H9 (cell line): ENCODE measurements at regions not wholly inside any gene's neighbourhood (a gene's known extent, or its start where the extent isn't known, plus 50 kb on each side); places are given as distances from the start of the nearest gene placed in this dataset.

ENCODE experiments used
- DNase-seq: peaks from one replicate; pipeline ENCODE4 v3.0.0-alpha.2; 2017
- H2AFZ ChIP-seq: one replicate; pipeline ENCODE4 v1.6.1; 2013; ENCODE audit warnings: mild to moderate bottlenecking, low read length, control low read depth, moderate library complexity
- H2AK5ac ChIP-seq: 2 replicates; pipeline ENCODE4 v1.6.1; 2013; ENCODE audit warnings: low read length, control low read depth, mixed read lengths; ENCODE audit not compliant: insufficient read length
- H2BK120ac ChIP-seq: one replicate; pipeline ENCODE4 v1.6.1; 2013; ENCODE audit warnings: low read depth, mild to moderate bottlenecking, low read length, control low read depth, inconsistent platforms; ENCODE audit not compliant: poor library complexity, severe bottlenecking
- H2BK12ac ChIP-seq: 2 replicates; pipeline ENCODE4 v1.6.1; 2013; ENCODE audit warnings: low read length, control low read depth, mixed read lengths, low read depth; ENCODE audit not compliant: insufficient read length
- H2BK15ac ChIP-seq: 2 replicates; pipeline ENCODE4 v1.6.1; 2013; ENCODE audit warnings: low read depth, low read length, control low read depth
- H2BK20ac ChIP-seq: one replicate; pipeline ENCODE4 v1.6.1; 2013; ENCODE audit warnings: low read depth, mild to moderate bottlenecking, low read length, control low read depth, inconsistent platforms; ENCODE audit not compliant: poor library complexity, severe bottlenecking
- H2BK5ac ChIP-seq: 2 replicates; pipeline ENCODE4 v1.6.1; 2013; ENCODE audit warnings: low read length, control low read depth, mixed read lengths; ENCODE audit not compliant: insufficient read length
- H3K14ac ChIP-seq: 2 replicates; pipeline ENCODE4 v1.6.1; 2013; ENCODE audit warnings: low read length, control low read depth; ENCODE audit not compliant: insufficient read depth
- H3K18ac ChIP-seq: 2 replicates; pipeline ENCODE4 v1.6.1; 2013; ENCODE audit warnings: low read depth, mild to moderate bottlenecking, mixed read lengths, low read length, control low read depth; ENCODE audit not compliant: insufficient read length
- H3K23ac ChIP-seq: 2 replicates; pipeline ENCODE4 v1.6.1; 2013; ENCODE audit warnings: low read length, control low read depth, mixed read lengths, low read depth; ENCODE audit not compliant: insufficient read length
- H3K23me2 ChIP-seq: 2 replicates; pipeline ENCODE4 v1.6.1; 2013; ENCODE audit warnings: low read depth, mild to moderate bottlenecking, mixed read lengths, low read length, control low read depth; ENCODE audit not compliant: insufficient read length, poor library complexity, severe bottlenecking
- H3K27ac ChIP-seq: 2 replicates; pipeline ENCODE4 v1.5.1; 2013; ENCODE audit warnings: low read length, control low read depth, mixed read lengths, low read depth; ENCODE audit not compliant: insufficient read length
- H3K27me3 ChIP-seq: 2 replicates; pipeline ENCODE4 v1.6.1; 2013; ENCODE audit warnings: low read length, control low read depth, inconsistent platforms; ENCODE audit not compliant: insufficient read depth
- H3K4ac ChIP-seq: 2 replicates; pipeline ENCODE4 v1.6.1; 2013; ENCODE audit warnings: low read depth, mild to moderate bottlenecking, control low read depth, inconsistent platforms, low read length, moderate library complexity
- H3K4me1 ChIP-seq: 2 replicates; pipeline ENCODE4 v1.6.1; 2013; ENCODE audit warnings: low read length, control low read depth, inconsistent platforms; ENCODE audit not compliant: insufficient read depth
- H3K4me2 ChIP-seq: 2 replicates; pipeline ENCODE4 v1.6.1; 2013; ENCODE audit warnings: low read length, control low read depth, mixed read lengths; ENCODE audit not compliant: insufficient read length, insufficient read depth
- H3K56ac ChIP-seq: 2 replicates; pipeline ENCODE4 v1.6.1; 2013; ENCODE audit warnings: low read depth, mild to moderate bottlenecking, mixed read lengths, low read length, control low read depth; ENCODE audit not compliant: insufficient read length
- H3K79me1 ChIP-seq: 2 replicates; pipeline ENCODE4 v1.6.1; 2013; ENCODE audit warnings: low read depth, mild to moderate bottlenecking, moderate library complexity, low read length, control low read depth, inconsistent platforms; ENCODE audit not compliant: insufficient read depth, poor library complexity, severe bottlenecking
- H3K79me2 ChIP-seq: 2 replicates; pipeline ENCODE4 v1.6.1; 2013; ENCODE audit warnings: low read length, control low read depth, inconsistent platforms; ENCODE audit not compliant: insufficient read depth
- H3K9ac ChIP-seq: 2 replicates; pipeline ENCODE4 v1.6.1; 2013; ENCODE audit warnings: low read length, control low read depth, mixed read lengths; ENCODE audit not compliant: insufficient read length; ENCODE audit errors: extremely low read depth
- H3K9me3 ChIP-seq: one replicate; pipeline ENCODE4 v1.6.1; 2013; ENCODE audit warnings: low read depth, low read length, inconsistent platforms; ENCODE audit not compliant: control insufficient read depth
- H3T11ph ChIP-seq: one replicate; pipeline ENCODE4 v1.6.1; 2013; ENCODE audit warnings: mild to moderate bottlenecking, low read length, control low read depth, inconsistent platforms
- H4K20me1 ChIP-seq: one replicate; pipeline ENCODE4 v1.6.1; 2013; ENCODE audit not compliant: control insufficient read depth, insufficient read length, insufficient read depth
- H4K5ac ChIP-seq: 2 replicates; pipeline ENCODE4 v1.6.1; 2013; ENCODE audit warnings: low read depth, mild to moderate bottlenecking, mixed read lengths, low read length, control low read depth; ENCODE audit not compliant: insufficient read length
- H4K8ac ChIP-seq: replicated peaks from 2 replicates; pipeline ENCODE4 v1.6.1; 2013; ENCODE audit warnings: low read length, control low read depth, mixed read lengths, low read depth; ENCODE audit not compliant: insufficient read length
- H4K91ac ChIP-seq: 2 replicates; pipeline ENCODE4 v1.6.1; 2013; ENCODE audit warnings: low read depth, mild to moderate bottlenecking, moderate library complexity, mixed read lengths, low read length, control low read depth; ENCODE audit not compliant: insufficient read length
- H3K27ac Mint-ChIP-seq, 3 experiments: 2 replicates in 2 of 3; 3 replicates in 1 of 3; pipeline ENCODE4 v1.8.0; 2020 to 2021; ENCODE audit warnings: mixed read lengths in 3 of 3, mild to moderate bottlenecking in 1 of 3, moderate library complexity in 1 of 3
- H3K27me3 Mint-ChIP-seq: 2 replicates; pipeline ENCODE4 v1.8.0; 2021; ENCODE audit warnings: low read depth, mild to moderate bottlenecking, moderate library complexity, mixed read lengths
- H3K36me3 Mint-ChIP-seq, 3 experiments: 2 replicates in 2 of 3; 3 replicates in 1 of 3; pipeline ENCODE4 v1.8.0; 2020 to 2021; ENCODE audit warnings: low read depth in 3 of 3, mixed read lengths in 3 of 3; ENCODE audit not compliant: insufficient read depth in 1 of 3
- H3K4me1 Mint-ChIP-seq, 2 experiments: 2 replicates each; pipeline ENCODE4 v1.8.0; 2020; ENCODE audit warnings: mixed read lengths in 2 of 2
- H3K4me3 Mint-ChIP-seq, 2 experiments: 2 replicates in 1 of 2; 3 replicates in 1 of 2; pipeline ENCODE4 v1.8.0; 2020 to 2021; ENCODE audit warnings: mild to moderate bottlenecking in 2 of 2, mixed read lengths in 2 of 2, moderate library complexity in 1 of 2
- H3K9me3 Mint-ChIP-seq, 2 experiments: 2 replicates in 1 of 2; 3 replicates in 1 of 2; pipeline ENCODE4 v1.8.0; 2020; ENCODE audit warnings: mild to moderate bottlenecking in 2 of 2, mixed read lengths in 2 of 2, moderate library complexity in 1 of 2
- CTCF ChIP-seq: fragments of 200-600 bp; sonication (generic); conservative IDR thresholded peaks from 3 replicates; pipeline ENCODE4 v1.8.0; 2021; ENCODE audit warnings: antibody characterized with exemption, mild to moderate bottlenecking
- WGBS: extraction: QIAGEN DNeasy Blood & Tissue Kit; methylation state at CpG from one replicate; pipeline ENCODE4 v1.1.7; 2013; ENCODE audit warnings: missing lambda C conversion rate, low lambda C conversion rate, mixed read lengths; ENCODE audit not compliant: insufficient read length; ENCODE audit errors: extremely low coverage; 5-methylcytosine and 5-hydroxymethylcytosine counted together

- no peak overlapping the region for H3T11ph ChIP-seq
- no peak overlapping the region for H3K27ac ChIP-seq
- H2BK120ac ChIP-seq: no peak overlapping the region
- H2AK5ac ChIP-seq: no peak overlapping the region
- H4K5ac ChIP-seq: no peak overlapping the region
- H3K27me3 ChIP-seq: no peaks in the 10 kb centered on the region
- no peak overlapping the region for H2AFZ ChIP-seq
- Mint-ChIP-seq H3K27me3 (peaks cover 2% of the 10 kb centered on the region), H3K4me1 (peaks cover 0 to 2% of the 10 kb centered on the region in 2 experiments; a peak in 1 of 4 replicates), H3K4me3 (no peak overlapping the region), H3K9me3 (no peaks in the 10 kb centered on the region), H3K36me3 (no peaks in the 10 kb centered on the region), H3K27ac (no peak overlapping the region)
- H3K79me1 ChIP-seq: no peaks in the 10 kb centered on the region
- no peak overlapping the region for H3K9ac ChIP-seq
- no peak overlapping the region for H3K18ac ChIP-seq
- H4K20me1 ChIP-seq: no peaks in the 10 kb centered on the region
- H3K56ac ChIP-seq: no peak overlapping the region
- no peak overlapping the region for H3K4me2 ChIP-seq
- no peak overlapping the region for H2BK5ac ChIP-seq
- no peaks in the 10 kb centered on the region for H3K9me3 ChIP-seq
- H3K4me1 ChIP-seq: no peaks in the 10 kb centered on the region
- H3K23ac ChIP-seq: no peak overlapping the region
- no peak overlapping the region for H4K8ac ChIP-seq
- WGBS: no CpG with 5 or more reads among the region's 2 CpGs
- DNase-seq: no peak
- no peaks in the 10 kb centered on the region for H3K23me2 ChIP-seq
- no peak for TF ChIP-seq CTCF
- H3K14ac ChIP-seq: no peak overlapping the region
- H2BK12ac ChIP-seq: no peak overlapping the region
- no peak overlapping the region for H3K4ac ChIP-seq
- H3K79me2 ChIP-seq: no peaks in the 10 kb centered on the region
- H4K91ac ChIP-seq: no peak overlapping the region
- no peak overlapping the region for H2BK20ac ChIP-seq
- no peak overlapping the region for H2BK15ac ChIP-seq
Measured at GRCh38 chr1:117686907-117687306, 81.1 kb downstream of the TENT5C start.
